Mesenchymal stem cell (in vitro differentiated cells and primary cell): ENCODE measurements at regions not wholly inside any gene's neighbourhood (a gene's known extent, or its start where the extent isn't known, plus 50 kb on each side); places are given as distances from the start of the nearest gene placed in this dataset.
A peak's percentile ranks its signal among the peaks of the same experiment; 100 is the strongest.

Experiments used
- DNase-seq: peaks from one replicate; pipeline ENCODE4 v3.0.0-alpha.2; 2013
- H2AFZ ChIP-seq: one replicate; pipeline ENCODE4 v1.6.1; 2013; ENCODE audit warnings: low read depth, mild to moderate bottlenecking, control low read depth, inconsistent platforms, low read length, moderate library complexity
- H2AK5ac ChIP-seq: 2 replicates; pipeline ENCODE4 v1.6.1; 2013; ENCODE audit warnings: low read length, moderate library complexity, mild to moderate bottlenecking, inconsistent platforms; ENCODE audit not compliant: severe bottlenecking
- H2BK120ac ChIP-seq: one replicate; pipeline ENCODE4 v1.6.1; 2013; ENCODE audit warnings: low read depth, mild to moderate bottlenecking, inconsistent platforms, low read length, moderate library complexity
- H2BK12ac ChIP-seq, 2 experiments: one replicate each; pipeline ENCODE4 v1.6.1; 2013; ENCODE audit warnings: inconsistent platforms in 2 of 2, low read length in 2 of 2, mild to moderate bottlenecking in 2 of 2, moderate library complexity in 2 of 2, control low read depth in 1 of 2
- H2BK15ac ChIP-seq: one replicate; pipeline ENCODE4 v1.6.1; 2013; ENCODE audit warnings: mild to moderate bottlenecking, low read depth, inconsistent platforms; ENCODE audit not compliant: poor library complexity, severe bottlenecking
- H2BK5ac ChIP-seq: 2 replicates; pipeline ENCODE4 v1.6.1; 2013; ENCODE audit warnings: low read depth, mild to moderate bottlenecking, low read length, control low read depth, inconsistent platforms; ENCODE audit not compliant: poor library complexity, severe bottlenecking
- H3K14ac ChIP-seq, 2 experiments: one replicate each; pipeline ENCODE4 v1.6.1; 2013; ENCODE audit warnings: inconsistent platforms in 2 of 2, low read length in 2 of 2, control low read depth in 1 of 2, mild to moderate bottlenecking in 1 of 2, moderate library complexity in 1 of 2
- H3K18ac ChIP-seq, 2 experiments: one replicate each; pipeline ENCODE4 v1.6.1; 2013; ENCODE audit warnings: inconsistent platforms in 2 of 2, low read length in 2 of 2, control low read depth in 1 of 2, low read depth in 1 of 2, mild to moderate bottlenecking in 1 of 2
- H3K23ac ChIP-seq, 2 experiments: one replicate each; pipeline ENCODE4 v1.6.1; 2013; ENCODE audit warnings: inconsistent platforms in 2 of 2, low read length in 2 of 2, mild to moderate bottlenecking in 2 of 2, moderate library complexity in 2 of 2, control low read depth in 1 of 2
- H3K27ac ChIP-seq: 2 replicates; pipeline ENCODE4 v1.5.1; 2013; ENCODE audit warnings: mild to moderate bottlenecking, moderate library complexity, low read length, control low read depth, inconsistent platforms; ENCODE audit not compliant: poor library complexity, severe bottlenecking
- H3K27me3 ChIP-seq, 2 experiments: 2 replicates each; pipeline versions ENCODE4 v1.6.1 to v1.7.0; 2013; ENCODE audit warnings: low read length in 2 of 2, mild to moderate bottlenecking in 2 of 2, moderate library complexity in 2 of 2, control low read depth in 1 of 2, inconsistent platforms in 1 of 2; ENCODE audit not compliant: control insufficient read depth in 1 of 2, insufficient read depth in 1 of 2
- H3K36me3 ChIP-seq, 2 experiments: 2 replicates each; pipeline versions ENCODE4 v1.6.1 to v1.7.0; 2013; ENCODE audit warnings: low read length in 2 of 2, control low read depth in 1 of 2, inconsistent platforms in 1 of 2, low read depth in 1 of 2, mild to moderate bottlenecking in 1 of 2; ENCODE audit not compliant: insufficient read depth in 2 of 2, control insufficient read depth in 1 of 2
- H3K4ac ChIP-seq, 2 experiments: one replicate each; pipeline ENCODE4 v1.6.1; 2013; ENCODE audit warnings: inconsistent platforms in 2 of 2, low read length in 2 of 2, mild to moderate bottlenecking in 2 of 2, moderate library complexity in 2 of 2, control low read depth in 1 of 2, low read depth in 1 of 2
- H3K4me1 ChIP-seq: 2 replicates; pipeline ENCODE4 v1.6.1; 2013; ENCODE audit warnings: low read depth, low read length, control low read depth; ENCODE audit not compliant: control insufficient read depth, insufficient read depth
- H3K4me2 ChIP-seq: 2 replicates; pipeline ENCODE4 v1.6.1; 2013; ENCODE audit warnings: low read length, mild to moderate bottlenecking, inconsistent platforms; ENCODE audit not compliant: poor library complexity, severe bottlenecking
- H3K4me3 ChIP-seq, 2 experiments: 2 replicates each; pipeline versions ENCODE4 v1.5.1 to v1.7.0; 2013; ENCODE audit warnings: low read length in 2 of 2, mild to moderate bottlenecking in 2 of 2, control low read depth in 1 of 2, low read depth in 1 of 2; ENCODE audit not compliant: insufficient read depth in 1 of 2
- H3K79me1 ChIP-seq: replicated peaks from 2 replicates; pipeline ENCODE4 v1.6.1; 2013; ENCODE audit warnings: mild to moderate bottlenecking, control low read depth, low read length, inconsistent platforms; ENCODE audit not compliant: poor library complexity, severe bottlenecking
- H3K9ac ChIP-seq: 2 replicates; pipeline ENCODE4 v1.7.0; 2013; ENCODE audit warnings: mild to moderate bottlenecking, low read length, moderate library complexity
- H3K9me3 ChIP-seq: 2 replicates; pipeline ENCODE4 v1.7.0; 2013; ENCODE audit warnings: mild to moderate bottlenecking, low read length; ENCODE audit not compliant: control insufficient read depth
- H4K8ac ChIP-seq: one replicate; pipeline ENCODE4 v1.6.1; 2013; ENCODE audit warnings: inconsistent platforms, mild to moderate bottlenecking, low read length, moderate library complexity
- H4K91ac ChIP-seq: one replicate; pipeline ENCODE4 v1.6.1; 2013; ENCODE audit warnings: mild to moderate bottlenecking, low read length, inconsistent platforms
- WGBS: methylation state at CpG from one replicate; pipeline ENCODE4 v1.1.7; 2013; ENCODE audit warnings: mixed read lengths; 5-methylcytosine and 5-hydroxymethylcytosine counted together

DNA sequence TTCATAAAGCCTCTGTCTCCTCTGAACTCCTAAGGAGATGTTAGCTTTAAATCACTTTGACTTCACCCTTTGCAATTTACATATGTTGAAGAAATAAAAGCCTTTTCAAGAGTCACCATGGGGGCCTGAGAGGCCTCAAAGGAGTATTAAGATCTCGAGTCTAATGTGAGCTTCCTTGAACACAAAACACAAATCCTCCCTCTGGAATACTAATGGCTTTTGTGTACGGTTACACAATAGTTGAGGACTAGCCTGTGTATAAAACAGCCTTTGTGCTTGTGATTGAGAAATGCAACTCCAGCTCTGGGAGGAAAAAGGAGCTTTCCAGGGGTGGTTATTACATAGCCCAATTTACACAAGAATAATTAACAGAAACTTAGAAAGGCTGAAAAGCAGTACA, 1140.2 kb downstream of the CDH11 start:
- Histone ChIP-seq H3K36me3 (no peaks in the 10 kb centered on the region), H3K4ac (no peak overlapping the region), H3K27me3 (no peaks in the 10 kb centered on the region), H3K4me1 (no peaks in the 10 kb centered on the region), H3K4me3 (no peak overlapping the region), H2AFZ (no peak overlapping the region), H3K9ac (no peak overlapping the region), H4K8ac (no peak overlapping the region), H4K91ac (no peak overlapping the region), H3K18ac (no peak overlapping the region), H2AK5ac (no peak overlapping the region), H2BK15ac (no peak overlapping the region), H3K23ac (no peak overlapping the region), H3K27ac (no peak overlapping the region), H3K14ac (no peak overlapping the region), H2BK5ac (no peak overlapping the region), H2BK120ac (no peak overlapping the region), H3K79me1 (no peaks in the 10 kb centered on the region), H2BK12ac (no peak overlapping the region), H3K9me3 (no peaks in the 10 kb centered on the region), H3K4me2 (no peak overlapping the region)
- DNase-seq, result peak; percentile 28
- WGBS, result no CpG with 5 or more reads among the region's 2 CpGs

- Histone ChIP-seq H2AFZ (no peak overlapping the region), H4K8ac (no peak overlapping the region), H2AK5ac (no peak overlapping the region), H2BK12ac (no peak overlapping the region), H4K91ac (no peak overlapping the region), H3K18ac (no peak overlapping the region), H3K27ac (no peak overlapping the region), H3K23ac (no peak overlapping the region), H2BK120ac (no peak overlapping the region), H3K4me2 (no peak overlapping the region), H3K4me3 (no peak overlapping the region), H3K36me3 (no peaks in the 10 kb centered on the region), H3K4ac (no peak overlapping the region), H3K27me3 (no peaks in the 10 kb centered on the region), H3K14ac (no peak overlapping the region), H3K9ac (no peak overlapping the region), H3K79me1 (no peaks in the 10 kb centered on the region), H2BK15ac (no peak overlapping the region), H2BK5ac (no peak overlapping the region), H3K9me3 (no peaks in the 10 kb centered on the region), H3K4me1 (no peaks in the 10 kb centered on the region)
- 66% methylated on average over 3 of the region's 3 CpGs for WGBS
- DNase-seq, result no peak
These were observed 1141.1 kb downstream of the CDH11 start for GRCh38 chr16:63980763-63981162.

- H3K36me3 ChIP-seq, result no peaks in the 10 kb centered on the region
- no peak overlapping the region for H2BK5ac ChIP-seq
- H3K4me1 ChIP-seq, result no peaks in the 10 kb centered on the region
- H3K4me2 ChIP-seq, result no peak overlapping the region
- no peak overlapping the region for H2BK15ac ChIP-seq
- H3K27ac ChIP-seq, result no peak overlapping the region
- H4K91ac ChIP-seq, result no peak overlapping the region
- no peak overlapping the region for H2AK5ac ChIP-seq
- H2BK120ac ChIP-seq, result no peak overlapping the region
- no peak for DNase-seq
- H3K23ac ChIP-seq, result no peak overlapping the region
- no peaks in the 10 kb centered on the region for H3K27me3 ChIP-seq
- H3K79me1 ChIP-seq, result no peaks in the 10 kb centered on the region
- H2BK12ac ChIP-seq, result no peak overlapping the region
- no peak overlapping the region for H2AFZ ChIP-seq
- no peak overlapping the region for H3K4ac ChIP-seq
- no peak overlapping the region for H3K9ac ChIP-seq
- no peak overlapping the region for H4K8ac ChIP-seq
- H3K4me3 ChIP-seq, result no peak overlapping the region
- no peak overlapping the region for H3K14ac ChIP-seq
- no peaks in the 10 kb centered on the region for H3K9me3 ChIP-seq
- no peak overlapping the region for H3K18ac ChIP-seq
These were observed 1143.6 kb downstream of the CDH11 start for GRCh38 chr16:63978240-63978639.

- Histone ChIP-seq H2BK12ac (no peak overlapping the region), H2AFZ (no peak overlapping the region), H3K4me1 (no peaks in the 10 kb centered on the region), H3K18ac (no peak overlapping the region), H3K9me3 (no peaks in the 10 kb centered on the region), H3K4me3 (no peak overlapping the region), H2BK5ac (no peak overlapping the region), H3K4ac (no peak overlapping the region), H3K9ac (no peak overlapping the region), H3K79me1 (no peaks in the 10 kb centered on the region), H3K36me3 (no peaks in the 10 kb centered on the region), H4K91ac (no peak overlapping the region), H3K27ac (no peak overlapping the region), H3K23ac (no peak overlapping the region), H3K14ac (no peak overlapping the region), H2AK5ac (no peak overlapping the region), H2BK15ac (no peak overlapping the region), H2BK120ac (no peak overlapping the region), H3K4me2 (no peak overlapping the region), H3K27me3 (no peaks in the 10 kb centered on the region), H4K8ac (no peak overlapping the region)
- WGBS, result 89% methylated on average over 2 of the region's 4 CpGs
- DNase-seq, result no peak
These were observed 1145.5 kb downstream of the CDH11 start for GRCh38 chr16:63976345-63976744.
